ENCODE measurements at regions not wholly inside any gene's neighbourhood (a gene's known extent, or its start where the extent isn't known, plus 50 kb on each side); places are given as distances from the start of the nearest gene placed in this dataset.

GRCh38 chr12:131350943-131351318, 360.0 kb upstream of the SFSWAP start:
- FAIRE-seq = no peak
- H3K27me3 ChIP-seq (ENCODE audit: control insufficient read depth, extremely low read depth, insufficient read depth, low read length) = no peaks in the 10 kb centered on the region

DNA sequence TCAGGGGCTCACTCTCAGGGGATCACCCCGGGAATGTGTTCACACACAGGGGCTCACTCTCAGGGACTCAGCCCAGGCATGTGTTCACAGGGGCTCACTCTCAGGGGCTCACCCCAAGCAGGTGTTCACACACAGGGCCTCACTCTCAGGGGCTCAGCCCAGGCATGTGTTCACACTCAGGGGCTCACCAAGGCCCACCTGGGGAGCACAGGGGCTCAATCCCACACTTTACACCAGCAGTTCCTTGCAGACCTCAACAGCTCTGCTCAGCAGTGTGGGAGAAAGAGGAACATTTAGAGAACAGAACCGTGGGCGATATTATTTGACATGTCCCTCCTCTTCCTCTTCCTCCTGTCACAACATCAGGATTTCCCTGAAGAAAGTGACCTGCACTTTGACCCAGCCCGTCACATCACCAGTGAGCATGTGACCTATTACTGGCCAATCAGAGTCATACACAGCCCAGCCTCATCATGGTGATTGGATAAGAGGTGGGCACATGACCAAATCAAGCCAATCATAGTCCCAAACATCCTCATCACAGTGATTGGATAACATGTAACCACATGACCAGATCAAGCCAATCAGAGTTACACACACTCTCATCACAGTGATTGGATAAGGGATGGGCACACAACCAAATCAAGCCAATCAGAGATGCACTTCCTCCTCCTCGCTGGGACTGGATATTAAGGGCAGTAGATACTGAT, 359.4 kb upstream of the SFSWAP start:
- H2AFZ ChIP-seq (ENCODE audit: control insufficient read depth, low read length) = no peak overlapping the region
- no peak for TF ChIP-seq EZH2 (IDR thresholded peaks at IDR 0.05; ENCODE audit: low read length)
- TF ChIP-seq, protein P1, sequence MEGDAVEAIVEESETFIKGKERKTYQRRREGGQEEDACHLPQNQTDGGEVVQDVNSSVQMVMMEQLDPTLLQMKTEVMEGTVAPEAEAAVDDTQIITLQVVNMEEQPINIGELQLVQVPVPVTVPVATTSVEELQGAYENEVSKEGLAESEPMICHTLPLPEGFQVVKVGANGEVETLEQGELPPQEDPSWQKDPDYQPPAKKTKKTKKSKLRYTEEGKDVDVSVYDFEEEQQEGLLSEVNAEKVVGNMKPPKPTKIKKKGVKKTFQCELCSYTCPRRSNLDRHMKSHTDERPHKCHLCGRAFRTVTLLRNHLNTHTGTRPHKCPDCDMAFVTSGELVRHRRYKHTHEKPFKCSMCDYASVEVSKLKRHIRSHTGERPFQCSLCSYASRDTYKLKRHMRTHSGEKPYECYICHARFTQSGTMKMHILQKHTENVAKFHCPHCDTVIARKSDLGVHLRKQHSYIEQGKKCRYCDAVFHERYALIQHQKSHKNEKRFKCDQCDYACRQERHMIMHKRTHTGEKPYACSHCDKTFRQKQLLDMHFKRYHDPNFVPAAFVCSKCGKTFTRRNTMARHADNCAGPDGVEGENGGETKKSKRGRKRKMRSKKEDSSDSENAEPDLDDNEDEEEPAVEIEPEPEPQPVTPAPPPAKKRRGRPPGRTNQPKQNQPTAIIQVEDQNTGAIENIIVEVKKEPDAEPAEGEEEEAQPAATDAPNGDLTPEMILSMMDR (optimal IDR thresholded peaks at IDR 0.05 in 1 of 3, IDR thresholded peaks at IDR 0.05 in 1 of 3, conservative IDR thresholded peaks at IDR 0.05 in 1 of 3; ENCODE audit: extremely low read depth in 1 of 3, insufficient read depth in 2 of 3, low read length in 3 of 3) = no peak
- no peak overlapping the region for H3K9ac ChIP-seq (ENCODE audit: control insufficient read depth, extremely low read depth, insufficient read depth, low read length)
- no peak overlapping the region for H3K4me2 ChIP-seq (ENCODE audit: control insufficient read depth, extremely low read depth, insufficient read depth, low read depth, low read length)
- no peaks in the 10 kb centered on the region for H3K27me3 ChIP-seq (ENCODE audit: control insufficient read depth, extremely low read depth, insufficient read depth, low read length)
- H3K4me3 ChIP-seq (ENCODE audit: control insufficient read depth in 2 of 3, extremely low read depth in 1 of 3, insufficient read depth in 2 of 3, low read depth in 1 of 3, low read length in 3 of 3) = no peak overlapping the region
- H4K20me1 ChIP-seq (ENCODE audit: control insufficient read depth, extremely low read depth, insufficient read depth, low read length) = no peaks in the 10 kb centered on the region
- no peaks in the 10 kb centered on the region for H3K9me1 ChIP-seq (ENCODE audit: control insufficient read depth, extremely low read depth, insufficient read depth, low read length)
- H3K36me3 ChIP-seq (ENCODE audit: control insufficient read depth in 2 of 2, extremely low read depth in 1 of 2, insufficient read depth in 2 of 2, low read length in 2 of 2) = no peaks in the 10 kb centered on the region
- dilution Hi-C loops (cut with MboI; ENCODE audit: extremely low pct_ligation_motif_present, low sequenced_read_pairs) = no loop called here
- peaks cover 6% of the 10 kb centered on the region for H3K9me3 ChIP-seq (ENCODE audit: control insufficient read depth, low read depth, low read length)
- no peaks in the 10 kb centered on the region for H3K79me2 ChIP-seq (ENCODE audit: control insufficient read depth, insufficient read depth, low read length)
- DNase-seq (ENCODE audit: low read depth, low spot score) (no peak), FAIRE-seq (no peak)
- H3K4me1 ChIP-seq (ENCODE audit: control insufficient read depth, extremely low read depth, insufficient read depth, low read length) = no peaks in the 10 kb centered on the region
- no peak overlapping the region for H3K27ac ChIP-seq (ENCODE audit: control insufficient read depth, insufficient read depth, low read length)

More at GRCh38 chr12:131350943-131351318, 360.0 kb upstream of the SFSWAP start:
- Histone ChIP-seq H4K20me1 (ENCODE audit: control insufficient read depth, extremely low read depth, insufficient read depth, low read length) (no peaks in the 10 kb centered on the region), H3K4me3 (ENCODE audit: control insufficient read depth in 2 of 3, extremely low read depth in 1 of 3, insufficient read depth in 2 of 3, low read depth in 1 of 3, low read length in 3 of 3) (no peak overlapping the region), H3K27ac (ENCODE audit: control insufficient read depth, insufficient read depth, low read length) (no peak overlapping the region), H2AFZ (ENCODE audit: control insufficient read depth, low read length) (no peak overlapping the region), H3K36me3 (ENCODE audit: control insufficient read depth in 2 of 2, extremely low read depth in 1 of 2, insufficient read depth in 2 of 2, low read length in 2 of 2) (no peaks in the 10 kb centered on the region), H3K4me2 (ENCODE audit: control insufficient read depth, extremely low read depth, insufficient read depth, low read depth, low read length) (no peak overlapping the region), H3K9me1 (ENCODE audit: control insufficient read depth, extremely low read depth, insufficient read depth, low read length) (no peaks in the 10 kb centered on the region), H3K4me1 (ENCODE audit: control insufficient read depth, extremely low read depth, insufficient read depth, low read length) (no peaks in the 10 kb centered on the region), H3K79me2 (ENCODE audit: control insufficient read depth, insufficient read depth, low read length) (no peaks in the 10 kb centered on the region), H3K9ac (ENCODE audit: control insufficient read depth, extremely low read depth, insufficient read depth, low read length) (no peak overlapping the region), H3K9me3 (ENCODE audit: control insufficient read depth, low read depth, low read length) (peaks cover 6% of the 10 kb centered on the region)
- no peak for TF ChIP-seq EZH2 (IDR thresholded peaks at IDR 0.05; ENCODE audit: low read length)
- TF ChIP-seq, protein P1 (optimal IDR thresholded peaks at IDR 0.05 in 1 of 3, IDR thresholded peaks at IDR 0.05 in 1 of 3, conservative IDR thresholded peaks at IDR 0.05 in 1 of 3; ENCODE audit: extremely low read depth in 1 of 3, insufficient read depth in 2 of 3, low read length in 3 of 3) = no peak
- dilution Hi-C loops (cut with MboI; ENCODE audit: extremely low pct_ligation_motif_present, low sequenced_read_pairs) = no loop called here
- DNase-seq (ENCODE audit: low read depth, low spot score) = no peak

Measured in keratinocyte (primary cell).